ENCODE measurements at regions not wholly inside any gene's neighbourhood (a gene's known extent, or its start where the extent isn't known, plus 50 kb on each side); places are given as distances from the start of the nearest gene placed in this dataset.

DNA sequence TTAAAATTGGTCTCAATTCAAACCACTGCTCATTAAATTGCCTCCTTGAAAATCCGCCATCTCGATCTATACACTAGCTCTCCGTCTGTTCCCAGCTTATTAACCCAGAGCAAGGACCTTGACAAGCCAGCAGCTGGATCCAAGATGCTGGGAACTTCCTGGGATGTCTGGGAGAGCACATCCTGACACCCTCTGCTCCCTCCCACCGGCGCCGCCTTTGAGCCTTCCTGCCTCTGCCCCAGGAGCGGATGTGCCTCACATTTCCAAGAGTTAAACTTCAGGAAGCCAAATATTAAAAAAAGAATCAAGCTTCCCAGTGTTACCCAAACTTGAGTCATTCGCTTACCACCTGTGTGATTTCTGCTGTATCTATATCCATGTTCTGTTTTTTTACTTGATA is 107.9 kb downstream of the HAPSTR1 start:
- DNase-seq (ENCODE audit: low read depth in 1 of 2, low spot score in 1 of 2): no peak

DNA sequence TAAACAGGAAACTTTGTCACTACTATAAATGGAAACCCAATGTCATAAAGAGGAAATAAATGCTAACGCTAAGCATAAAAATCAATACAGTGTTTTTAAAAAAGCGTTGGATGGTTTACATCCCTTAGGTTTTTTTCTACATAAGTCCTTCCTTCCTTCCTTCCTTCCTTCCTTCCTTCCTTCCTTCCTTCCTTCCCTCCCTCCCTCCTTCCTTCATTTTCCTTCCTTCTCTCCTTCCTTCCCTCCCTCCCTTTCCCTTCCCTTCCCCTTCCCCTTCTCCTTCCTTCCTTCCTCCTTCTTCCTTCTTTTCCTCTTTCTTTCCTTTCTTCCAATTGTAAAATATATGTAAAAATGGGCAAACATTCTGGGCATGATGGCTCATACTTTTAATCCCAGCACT is 108.3 kb downstream of the HAPSTR1 start:
- no peak for DNase-seq (ENCODE audit: low read depth in 1 of 2, low spot score in 1 of 2)
- Histone ChIP-seq H3K4me3 (replicated peaks; ENCODE audit: insufficient read depth, low read length) (no peak overlapping the region), H3K27ac (replicated peaks) (no peak overlapping the region), H3K27me3 (ENCODE audit: insufficient read depth, poor library complexity, severe bottlenecking) (no peaks in the 10 kb centered on the region)
- TF ChIP-seq SPI1 (IDR thresholded peaks at IDR 0.05; ENCODE audit: borderline replicate concordance, low read depth) (no peak), POLR2AphosphoS5 (IDR thresholded peaks at IDR 0.05; ENCODE audit: low read depth) (no peak), GABPA (IDR thresholded peaks at IDR 0.05; ENCODE audit: low read depth) (no peak)
- TF ChIP-seq, protein P1, sequence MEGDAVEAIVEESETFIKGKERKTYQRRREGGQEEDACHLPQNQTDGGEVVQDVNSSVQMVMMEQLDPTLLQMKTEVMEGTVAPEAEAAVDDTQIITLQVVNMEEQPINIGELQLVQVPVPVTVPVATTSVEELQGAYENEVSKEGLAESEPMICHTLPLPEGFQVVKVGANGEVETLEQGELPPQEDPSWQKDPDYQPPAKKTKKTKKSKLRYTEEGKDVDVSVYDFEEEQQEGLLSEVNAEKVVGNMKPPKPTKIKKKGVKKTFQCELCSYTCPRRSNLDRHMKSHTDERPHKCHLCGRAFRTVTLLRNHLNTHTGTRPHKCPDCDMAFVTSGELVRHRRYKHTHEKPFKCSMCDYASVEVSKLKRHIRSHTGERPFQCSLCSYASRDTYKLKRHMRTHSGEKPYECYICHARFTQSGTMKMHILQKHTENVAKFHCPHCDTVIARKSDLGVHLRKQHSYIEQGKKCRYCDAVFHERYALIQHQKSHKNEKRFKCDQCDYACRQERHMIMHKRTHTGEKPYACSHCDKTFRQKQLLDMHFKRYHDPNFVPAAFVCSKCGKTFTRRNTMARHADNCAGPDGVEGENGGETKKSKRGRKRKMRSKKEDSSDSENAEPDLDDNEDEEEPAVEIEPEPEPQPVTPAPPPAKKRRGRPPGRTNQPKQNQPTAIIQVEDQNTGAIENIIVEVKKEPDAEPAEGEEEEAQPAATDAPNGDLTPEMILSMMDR (IDR thresholded peaks at IDR 0.05; ENCODE audit: insufficient read depth, low read length): no peak
- TF ChIP-seq, protein P2, sequence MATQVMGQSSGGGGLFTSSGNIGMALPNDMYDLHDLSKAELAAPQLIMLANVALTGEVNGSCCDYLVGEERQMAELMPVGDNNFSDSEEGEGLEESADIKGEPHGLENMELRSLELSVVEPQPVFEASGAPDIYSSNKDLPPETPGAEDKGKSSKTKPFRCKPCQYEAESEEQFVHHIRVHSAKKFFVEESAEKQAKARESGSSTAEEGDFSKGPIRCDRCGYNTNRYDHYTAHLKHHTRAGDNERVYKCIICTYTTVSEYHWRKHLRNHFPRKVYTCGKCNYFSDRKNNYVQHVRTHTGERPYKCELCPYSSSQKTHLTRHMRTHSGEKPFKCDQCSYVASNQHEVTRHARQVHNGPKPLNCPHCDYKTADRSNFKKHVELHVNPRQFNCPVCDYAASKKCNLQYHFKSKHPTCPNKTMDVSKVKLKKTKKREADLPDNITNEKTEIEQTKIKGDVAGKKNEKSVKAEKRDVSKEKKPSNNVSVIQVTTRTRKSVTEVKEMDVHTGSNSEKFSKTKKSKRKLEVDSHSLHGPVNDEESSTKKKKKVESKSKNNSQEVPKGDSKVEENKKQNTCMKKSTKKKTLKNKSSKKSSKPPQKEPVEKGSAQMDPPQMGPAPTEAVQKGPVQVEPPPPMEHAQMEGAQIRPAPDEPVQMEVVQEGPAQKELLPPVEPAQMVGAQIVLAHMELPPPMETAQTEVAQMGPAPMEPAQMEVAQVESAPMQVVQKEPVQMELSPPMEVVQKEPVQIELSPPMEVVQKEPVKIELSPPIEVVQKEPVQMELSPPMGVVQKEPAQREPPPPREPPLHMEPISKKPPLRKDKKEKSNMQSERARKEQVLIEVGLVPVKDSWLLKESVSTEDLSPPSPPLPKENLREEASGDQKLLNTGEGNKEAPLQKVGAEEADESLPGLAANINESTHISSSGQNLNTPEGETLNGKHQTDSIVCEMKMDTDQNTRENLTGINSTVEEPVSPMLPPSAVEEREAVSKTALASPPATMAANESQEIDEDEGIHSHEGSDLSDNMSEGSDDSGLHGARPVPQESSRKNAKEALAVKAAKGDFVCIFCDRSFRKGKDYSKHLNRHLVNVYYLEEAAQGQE (IDR thresholded peaks at IDR 0.05; ENCODE audit: insufficient replicate concordance, low read depth): no peak

More for the DNA sequence above, 107.9 kb downstream of the HAPSTR1 start:
- TF ChIP-seq, protein P1 (IDR thresholded peaks at IDR 0.05; ENCODE audit: insufficient read depth, low read length): no peak
- TF ChIP-seq SPI1 (IDR thresholded peaks at IDR 0.05; ENCODE audit: borderline replicate concordance, low read depth): no peak
- TF ChIP-seq, protein P2 (IDR thresholded peaks at IDR 0.05; ENCODE audit: insufficient replicate concordance, low read depth): no peak
- TF ChIP-seq GABPA (IDR thresholded peaks at IDR 0.05; ENCODE audit: low read depth): no peak
- TF ChIP-seq POLR2AphosphoS5 (IDR thresholded peaks at IDR 0.05; ENCODE audit: low read depth): no peak
- Histone ChIP-seq H3K27me3 (ENCODE audit: insufficient read depth, poor library complexity, severe bottlenecking) (no peaks in the 10 kb centered on the region), H3K4me3 (replicated peaks; ENCODE audit: insufficient read depth, low read length) (no peak overlapping the region), H3K27ac (replicated peaks) (no peak overlapping the region)

DNA sequence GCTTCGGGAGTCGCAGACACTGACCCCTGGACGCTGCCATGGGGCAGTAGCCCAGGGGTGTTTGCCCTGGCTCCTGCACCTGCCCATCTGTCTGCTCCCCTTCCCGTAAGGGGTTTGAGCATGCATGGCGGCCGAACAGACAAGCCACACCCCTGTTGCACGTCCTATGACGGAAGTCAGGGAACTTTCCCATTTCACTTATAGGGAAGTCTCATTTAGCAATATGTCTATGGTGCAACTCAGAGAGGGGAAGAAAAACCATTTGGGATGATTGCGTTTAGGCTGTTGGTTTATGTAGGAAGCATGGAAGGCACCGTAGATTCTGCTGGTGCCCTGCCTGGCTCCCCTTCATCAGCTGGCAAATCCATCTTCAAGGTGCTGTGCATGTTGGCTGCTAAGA is 112.5 kb downstream of the HAPSTR1 start:
- no peak overlapping the region for H3K4me3 ChIP-seq (replicated peaks; ENCODE audit: insufficient read depth, low read length)
- TF ChIP-seq POLR2AphosphoS5 (IDR thresholded peaks at IDR 0.05; ENCODE audit: low read depth) (no peak), SPI1 (IDR thresholded peaks at IDR 0.05; ENCODE audit: borderline replicate concordance, low read depth) (no peak), GABPA (IDR thresholded peaks at IDR 0.05; ENCODE audit: low read depth) (no peak)
- TF ChIP-seq, protein P1 (IDR thresholded peaks at IDR 0.05; ENCODE audit: insufficient read depth, low read length): no peak
- TF ChIP-seq, protein P2 (IDR thresholded peaks at IDR 0.05; ENCODE audit: insufficient replicate concordance, low read depth): no peak
- DNase-seq (ENCODE audit: low read depth in 1 of 2, low spot score in 1 of 2): no peak
- H3K27me3 ChIP-seq (ENCODE audit: insufficient read depth, poor library complexity, severe bottlenecking): no peaks in the 10 kb centered on the region
- no peak overlapping the region for H3K27ac ChIP-seq (replicated peaks)
